HG03469 (cell line): ENCODE measurements at regions not wholly inside any gene's neighbourhood (a gene's known extent, or its start where the extent isn't known, plus 50 kb on each side); places are given as distances from the start of the nearest gene placed in this dataset.

Experiments
- ATAC-seq: cut with Tn5 transposase; IDR thresholded peaks from one replicate; pipeline ENCODE4 v1.9.1; 2021; ENCODE audit warnings: mild to moderate bottlenecking, moderate library complexity, moderate number of reproducible peaks; ENCODE audit not compliant: unreplicated experiment

- no peak for ATAC-seq
Observed at GRCh38 chr17:33511670-33512069, 218.6 kb upstream of the ASIC2 start.

- no peak for ATAC-seq
Observed at GRCh38 chr17:33512113-33512512, 219.0 kb upstream of the ASIC2 start.

- ATAC-seq, result no peak
Observed at GRCh38 chr17:33513769-33514168, 220.7 kb upstream of the ASIC2 start.

- ATAC-seq, result no peak
Observed at GRCh38 chr17:33514369-33514768, 221.3 kb upstream of the ASIC2 start.

GRCh38 chr17:33515974-33516373, 222.9 kb upstream of the ASIC2 start:
- ATAC-seq, result no peak

- no peak for ATAC-seq
Observed at GRCh38 chr17:33516645-33517044, 223.6 kb upstream of the ASIC2 start.

GRCh38 chr17:33517746-33518145, 224.7 kb upstream of the ASIC2 start:
- ATAC-seq, result no peak

- no peak for ATAC-seq
Observed at GRCh38 chr17:33519692-33520091, 226.6 kb upstream of the ASIC2 start.

- ATAC-seq, result no peak
Observed at GRCh38 chr17:33520426-33521330, 227.6 kb upstream of the ASIC2 start.

GRCh38 chr17:33521784-33522183, 228.7 kb upstream of the ASIC2 start:
- no peak for ATAC-seq

- no peak for ATAC-seq
Observed at GRCh38 chr17:33522623-33523022, 229.5 kb upstream of the ASIC2 start.

- no peak for ATAC-seq
Observed at GRCh38 chr17:33523577-33523981, 230.5 kb upstream of the ASIC2 start.

- no peak for ATAC-seq
Observed at GRCh38 chr17:33525186-33525585, 232.1 kb upstream of the ASIC2 start.

GRCh38 chr17:33526717-33527116, 233.6 kb upstream of the ASIC2 start:
- no peak for ATAC-seq

GRCh38 chr17:33527290-33527689, 234.2 kb upstream of the ASIC2 start:
- ATAC-seq, result no peak

GRCh38 chr17:33528846-33529245, 235.8 kb upstream of the ASIC2 start:
- no peak for ATAC-seq

- no peak for ATAC-seq
Observed at GRCh38 chr17:33529816-33530215, 236.7 kb upstream of the ASIC2 start.

GRCh38 chr17:33531311-33531710, 238.2 kb upstream of the ASIC2 start:
- ATAC-seq, result no peak

- no peak for ATAC-seq
Observed at GRCh38 chr17:33534087-33534486, 241.0 kb upstream of the ASIC2 start.

- ATAC-seq, result no peak
Observed at GRCh38 chr17:33545124-33545523, 252.0 kb upstream of the ASIC2 start.

- ATAC-seq, result no peak
Observed at GRCh38 chr17:33550261-33550660, 257.2 kb upstream of the ASIC2 start.

GRCh38 chr17:33551075-33551474, 258.0 kb upstream of the ASIC2 start:
- ATAC-seq, result no peak

GRCh38 chr17:33551911-33552310, 258.8 kb upstream of the ASIC2 start:
- no peak for ATAC-seq
